Left ventricle myocardium inferior (tissue), 1 donor: ENCODE measurements at regions not wholly inside any gene's neighbourhood (a gene's known extent, or its start where the extent isn't known, plus 50 kb on each side); places are given as distances from the start of the nearest gene placed in this dataset.
A peak's percentile ranks its signal among the peaks of the same experiment; 100 is the strongest.

Experiments used
- DNase-seq: peaks from one replicate; pipeline ENCODE4 v3.0.0-alpha.2; 2020
- H3K27ac ChIP-seq: fragments of 200-600 bp; replicated peaks from 2 replicates; pipeline ENCODE4 v1.8.0; 2021
- H3K27me3 ChIP-seq: fragments of 200-600 bp; 2 replicates; pipeline ENCODE4 v1.8.0; 2021; ENCODE audit warnings: low read depth
- H3K36me3 ChIP-seq: fragments of 200-600 bp; 2 replicates; pipeline ENCODE4 v1.8.0; 2021
- H3K4me1 ChIP-seq: fragments of 200-600 bp; 2 replicates; pipeline ENCODE4 v1.8.0; 2021
- H3K4me3 ChIP-seq: fragments of 200-600 bp; 2 replicates; pipeline ENCODE4 v1.8.0; 2021; ENCODE audit warnings: mild to moderate bottlenecking, moderate library complexity
- H3K9me3 ChIP-seq: fragments of 200-600 bp; replicated peaks from 2 replicates; pipeline ENCODE4 v1.8.0; 2021
- intact Hi-C: fragments of 100-400 bp; cut with micrococcal nuclease; formaldehyde crosslinking; loops from one replicate; pipeline ENCODE4 v1.11.0; 2022
- TF ChIP-seq, protein P1 (sequence below): fragments of 200-600 bp; IDR thresholded peaks from 2 replicates; pipeline ENCODE4 v1.8.0; 2021; ENCODE audit warnings: antibody characterized with exemption, mild to moderate bottlenecking, borderline replicate concordance
- donor health status: DM: no; HTN: yes; CAD: no; lungs with severe emphysema.

- Histone ChIP-seq H3K4me3 (no peak overlapping the region), H3K27ac (no peak overlapping the region), H3K27me3 (no peaks in the 10 kb centered on the region), H3K36me3 (no peaks in the 10 kb centered on the region), H3K4me1 (peaks cover 14% of the 10 kb centered on the region), H3K9me3 (no peaks in the 10 kb centered on the region)
- TF ChIP-seq, protein P1, sequence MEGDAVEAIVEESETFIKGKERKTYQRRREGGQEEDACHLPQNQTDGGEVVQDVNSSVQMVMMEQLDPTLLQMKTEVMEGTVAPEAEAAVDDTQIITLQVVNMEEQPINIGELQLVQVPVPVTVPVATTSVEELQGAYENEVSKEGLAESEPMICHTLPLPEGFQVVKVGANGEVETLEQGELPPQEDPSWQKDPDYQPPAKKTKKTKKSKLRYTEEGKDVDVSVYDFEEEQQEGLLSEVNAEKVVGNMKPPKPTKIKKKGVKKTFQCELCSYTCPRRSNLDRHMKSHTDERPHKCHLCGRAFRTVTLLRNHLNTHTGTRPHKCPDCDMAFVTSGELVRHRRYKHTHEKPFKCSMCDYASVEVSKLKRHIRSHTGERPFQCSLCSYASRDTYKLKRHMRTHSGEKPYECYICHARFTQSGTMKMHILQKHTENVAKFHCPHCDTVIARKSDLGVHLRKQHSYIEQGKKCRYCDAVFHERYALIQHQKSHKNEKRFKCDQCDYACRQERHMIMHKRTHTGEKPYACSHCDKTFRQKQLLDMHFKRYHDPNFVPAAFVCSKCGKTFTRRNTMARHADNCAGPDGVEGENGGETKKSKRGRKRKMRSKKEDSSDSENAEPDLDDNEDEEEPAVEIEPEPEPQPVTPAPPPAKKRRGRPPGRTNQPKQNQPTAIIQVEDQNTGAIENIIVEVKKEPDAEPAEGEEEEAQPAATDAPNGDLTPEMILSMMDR, result no peak
- intact Hi-C loops, result no loop called here
- peak; percentile 52 for DNase-seq
Measured at GRCh38 chr4:138410266-138410665, 168.1 kb upstream of the SLC7A11 start.

DNA sequence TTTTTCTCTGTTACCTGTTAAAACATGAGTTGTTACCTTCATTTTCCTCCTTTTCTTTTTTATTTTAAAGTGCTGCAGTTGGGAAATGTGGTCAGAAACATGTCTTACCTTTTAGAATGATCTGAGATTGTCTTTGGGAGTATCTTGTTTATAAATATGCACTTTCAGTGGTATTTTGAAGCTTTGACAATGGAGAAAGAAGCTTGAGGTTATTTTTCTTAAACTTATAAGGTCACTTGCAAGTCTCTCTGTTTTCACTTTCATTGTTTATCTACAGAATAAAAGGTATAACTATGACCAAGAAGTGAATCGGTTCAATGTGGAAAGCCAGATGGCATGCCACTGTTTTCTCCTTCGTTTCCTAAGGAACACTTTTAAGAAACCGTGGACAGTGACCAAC lies 167.5 kb upstream of the SLC7A11 start:
- H3K36me3 ChIP-seq, result no peaks in the 10 kb centered on the region
- no peak for DNase-seq
- peaks cover 17% of the 10 kb centered on the region for H3K4me1 ChIP-seq
- TF ChIP-seq, protein P1, result no peak
- H3K9me3 ChIP-seq, result no peaks in the 10 kb centered on the region
- no peaks in the 10 kb centered on the region for H3K27me3 ChIP-seq
- no peak overlapping the region for H3K27ac ChIP-seq
- H3K4me3 ChIP-seq, result no peak overlapping the region
- intact Hi-C loops, result no loop called here

- H3K36me3 ChIP-seq, result no peaks in the 10 kb centered on the region
- H3K27ac ChIP-seq, result no peak overlapping the region
- no peak for DNase-seq
- H3K4me1 ChIP-seq, result peaks cover 17% of the 10 kb centered on the region
- H3K27me3 ChIP-seq, result no peaks in the 10 kb centered on the region
- no peak overlapping the region for H3K4me3 ChIP-seq
- intact Hi-C loops, result no loop called here
- TF ChIP-seq, protein P1, result no peak
- H3K9me3 ChIP-seq, result no peaks in the 10 kb centered on the region
Measured at GRCh38 chr4:138408758-138409157, 166.6 kb upstream of the SLC7A11 start.

- no peak overlapping the region for H3K4me3 ChIP-seq
- no peaks in the 10 kb centered on the region for H3K9me3 ChIP-seq
- no peak for DNase-seq
- intact Hi-C loops, result no loop called here
- H3K27ac ChIP-seq, result no peak overlapping the region
- H3K36me3 ChIP-seq, result no peaks in the 10 kb centered on the region
- TF ChIP-seq, protein P1, result no peak
- peaks cover 17% of the 10 kb centered on the region for H3K4me1 ChIP-seq
- no peaks in the 10 kb centered on the region for H3K27me3 ChIP-seq
Measured at GRCh38 chr4:138407329-138407728, 165.2 kb upstream of the SLC7A11 start.

DNA sequence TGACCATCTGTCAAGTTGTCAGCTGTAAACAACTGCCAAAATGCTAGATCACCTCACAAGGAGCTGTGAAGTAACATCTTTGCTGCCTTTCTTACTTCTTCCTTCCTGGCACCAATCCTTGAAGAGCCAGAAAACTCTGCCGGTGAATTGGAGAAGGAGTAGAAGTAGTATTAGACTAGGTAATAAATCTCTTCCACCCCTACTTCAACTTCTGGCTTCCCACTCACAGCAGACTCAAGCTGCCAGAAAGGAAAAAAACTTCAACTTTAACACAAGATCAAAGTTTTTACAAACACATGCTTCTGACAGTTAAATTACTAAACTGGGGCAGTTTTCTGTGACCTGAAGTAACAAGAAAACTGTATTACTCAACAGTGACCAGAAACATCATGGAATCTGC lies 164.7 kb upstream of the SLC7A11 start:
- no peak for DNase-seq
- intact Hi-C loops, result no loop called here

More for the DNA sequence above, 164.7 kb upstream of the SLC7A11 start:
- TF ChIP-seq, protein P1, result no peak
- Histone ChIP-seq H3K4me3 (no peak overlapping the region), H3K4me1 (peaks cover 17% of the 10 kb centered on the region), H3K27ac (no peak overlapping the region), H3K36me3 (no peaks in the 10 kb centered on the region), H3K27me3 (no peaks in the 10 kb centered on the region), H3K9me3 (no peaks in the 10 kb centered on the region)
